HuH-7.5 (cell line): ENCODE measurements at regions not wholly inside any gene's neighbourhood (a gene's known extent, or its start where the extent isn't known, plus 50 kb on each side); places are given as distances from the start of the nearest gene placed in this dataset.

ENCODE experiments used
- DNase-seq: peaks from one replicate; pipeline ENCODE4 v3.0.0; 2011; ENCODE audit warnings: low spot score

GRCh38 chr13:97798171-97798821, 155.2 kb upstream of the IPO5 start:
- DNase-seq, result no peak

DNA sequence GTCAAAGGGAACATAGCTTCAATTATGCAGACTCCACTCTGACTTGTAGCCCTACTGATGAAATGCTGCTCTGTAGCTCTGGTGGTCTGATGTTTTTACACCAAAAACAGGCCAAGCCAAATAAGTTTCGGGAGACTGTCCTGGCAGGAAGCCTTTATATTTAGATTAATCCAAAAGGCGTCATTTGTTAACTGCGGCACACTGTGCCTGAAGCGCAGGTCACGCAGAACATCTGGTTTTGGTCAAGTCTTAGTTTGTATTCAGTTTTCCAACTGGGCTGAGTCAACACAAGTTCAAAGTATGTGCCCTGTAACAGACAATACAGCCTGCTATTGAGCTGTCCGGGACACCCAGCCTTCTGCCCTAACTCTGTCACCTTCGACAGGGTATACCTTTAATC, 154.6 kb upstream of the IPO5 start:
- DNase-seq, result no peak

- no peak for DNase-seq
Measured at GRCh38 chr13:97802213-97802612, 151.3 kb upstream of the IPO5 start.

DNA sequence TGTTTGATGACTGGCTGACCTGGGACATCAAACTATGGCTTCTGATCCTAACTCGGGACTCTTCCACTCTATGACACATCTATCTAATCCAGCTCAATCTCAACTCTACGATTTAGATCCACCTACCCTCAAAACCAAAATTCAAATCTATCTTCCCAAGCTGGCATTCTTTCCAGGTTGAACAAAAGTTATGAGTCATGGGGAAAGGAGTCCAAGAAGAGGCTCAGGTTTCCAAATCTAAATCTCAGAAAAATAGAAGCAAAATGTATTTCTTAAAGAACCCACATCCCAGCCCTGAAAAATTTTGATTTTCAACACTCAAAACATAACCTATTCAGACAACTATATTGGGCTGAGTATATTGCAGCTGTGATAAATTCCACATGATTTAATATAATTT, 143.9 kb upstream of the IPO5 start:
- DNase-seq, result no peak

DNA sequence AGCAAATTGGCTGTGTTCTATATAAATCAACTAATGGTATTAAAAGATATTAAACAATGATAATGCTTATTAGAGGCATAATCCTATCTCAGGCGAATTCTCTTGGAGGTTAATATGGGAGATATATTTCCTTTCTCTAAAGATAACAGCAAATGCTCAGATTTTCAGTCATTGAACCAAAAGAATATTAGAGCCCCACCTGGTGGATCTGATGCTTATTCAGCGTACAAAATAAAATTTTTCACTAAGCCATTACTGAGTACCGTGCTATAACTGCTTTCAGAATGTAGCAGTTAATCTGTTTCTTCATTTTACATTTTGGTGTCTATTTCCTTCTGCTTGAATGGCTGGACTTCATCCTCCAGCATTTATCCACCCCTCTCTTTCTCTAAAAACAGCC, 143.3 kb upstream of the IPO5 start:
- DNase-seq, result no peak

- no peak for DNase-seq
Measured at GRCh38 chr13:97822377-97822776, 131.1 kb upstream of the IPO5 start.

- DNase-seq, result no peak
Measured at GRCh38 chr13:97826421-97827012, 127.0 kb upstream of the IPO5 start.

DNA sequence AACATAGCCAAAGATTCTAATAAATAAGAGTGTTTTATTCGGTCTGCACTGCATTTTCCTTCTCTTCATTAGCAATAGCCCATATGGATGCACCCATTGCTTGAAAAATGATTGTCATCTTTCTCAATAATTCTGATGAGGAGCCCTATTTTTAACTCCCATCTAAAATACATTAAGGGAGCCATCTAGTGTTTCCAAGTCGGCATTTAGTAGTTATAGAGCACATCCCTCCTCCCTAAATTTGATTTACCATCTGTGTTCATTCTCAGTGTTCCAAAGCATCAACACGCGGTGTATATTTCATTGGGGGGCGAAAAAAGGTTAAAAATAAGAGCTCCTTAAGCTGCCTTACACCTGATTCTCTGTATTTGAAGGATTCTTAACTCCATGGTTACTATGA, 119.2 kb upstream of the IPO5 start:
- no peak for DNase-seq

DNA sequence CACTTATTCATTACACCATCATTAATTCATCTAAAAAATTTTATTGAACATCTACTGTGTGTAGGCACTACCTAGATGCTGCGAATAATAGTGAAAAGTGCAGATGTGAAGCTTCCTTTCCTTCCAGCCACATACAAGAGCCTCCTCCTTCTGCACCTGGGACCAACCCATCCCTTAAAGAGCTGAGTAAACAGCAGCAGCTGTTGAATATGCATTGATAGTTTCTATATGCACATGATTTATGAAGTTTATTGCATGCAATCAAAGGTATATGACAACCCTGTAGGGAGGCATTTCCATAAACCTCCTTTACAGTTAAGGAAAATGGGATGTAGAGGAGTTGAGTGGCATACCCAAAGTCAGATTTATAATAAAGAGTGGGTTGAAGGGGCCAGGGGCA, 110.3 kb upstream of the IPO5 start:
- DNase-seq, result no peak

- no peak for DNase-seq
Measured at GRCh38 chr13:97844151-97844550, 109.3 kb upstream of the IPO5 start.

GRCh38 chr13:97848886-97849285, 104.6 kb upstream of the IPO5 start:
- no peak for DNase-seq

- no peak for DNase-seq
Measured at GRCh38 chr13:97849305-97849704, 104.2 kb upstream of the IPO5 start.

DNA sequence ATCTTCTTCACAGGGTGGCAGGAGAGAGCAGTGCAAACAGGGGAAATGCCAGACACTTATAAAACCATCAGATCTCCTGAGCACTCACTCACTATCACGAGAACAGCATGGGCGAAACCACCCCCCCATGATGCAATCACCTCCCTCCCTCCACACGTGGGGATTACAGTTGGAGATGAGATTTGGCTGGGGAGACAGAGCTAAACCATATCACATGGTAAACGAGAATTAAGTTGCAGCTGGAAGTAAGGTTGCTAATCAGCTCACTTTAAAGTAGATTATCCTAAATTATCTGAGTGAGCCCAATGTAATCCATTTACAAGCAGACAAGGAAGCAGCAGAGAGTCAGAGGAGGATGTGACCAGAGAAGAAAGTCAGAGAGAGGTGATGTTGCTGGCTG, 102.2 kb upstream of the IPO5 start:
- no peak for DNase-seq

- DNase-seq, result no peak
Measured at GRCh38 chr13:97852181-97852874, 101.1 kb upstream of the IPO5 start.

DNA sequence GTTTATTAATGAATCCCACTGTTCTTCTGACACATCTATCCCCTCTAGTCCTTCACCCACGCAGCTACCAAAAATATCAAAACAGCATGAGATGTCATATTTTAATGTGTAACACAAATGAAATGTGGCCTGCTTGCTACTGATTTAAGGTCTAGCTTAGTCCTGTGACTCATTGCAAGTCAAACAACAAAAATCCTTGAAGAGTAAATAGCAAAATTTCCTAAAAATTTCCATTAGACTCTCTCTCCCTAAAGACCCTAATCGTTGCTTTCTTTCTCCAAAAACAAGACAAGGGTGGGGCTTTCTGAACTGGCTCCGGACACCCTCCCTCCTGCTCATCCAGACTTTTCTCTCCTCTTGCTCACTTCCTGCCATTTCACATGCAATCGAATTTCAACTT, 99.9 kb upstream of the IPO5 start:
- DNase-seq, result no peak

DNA sequence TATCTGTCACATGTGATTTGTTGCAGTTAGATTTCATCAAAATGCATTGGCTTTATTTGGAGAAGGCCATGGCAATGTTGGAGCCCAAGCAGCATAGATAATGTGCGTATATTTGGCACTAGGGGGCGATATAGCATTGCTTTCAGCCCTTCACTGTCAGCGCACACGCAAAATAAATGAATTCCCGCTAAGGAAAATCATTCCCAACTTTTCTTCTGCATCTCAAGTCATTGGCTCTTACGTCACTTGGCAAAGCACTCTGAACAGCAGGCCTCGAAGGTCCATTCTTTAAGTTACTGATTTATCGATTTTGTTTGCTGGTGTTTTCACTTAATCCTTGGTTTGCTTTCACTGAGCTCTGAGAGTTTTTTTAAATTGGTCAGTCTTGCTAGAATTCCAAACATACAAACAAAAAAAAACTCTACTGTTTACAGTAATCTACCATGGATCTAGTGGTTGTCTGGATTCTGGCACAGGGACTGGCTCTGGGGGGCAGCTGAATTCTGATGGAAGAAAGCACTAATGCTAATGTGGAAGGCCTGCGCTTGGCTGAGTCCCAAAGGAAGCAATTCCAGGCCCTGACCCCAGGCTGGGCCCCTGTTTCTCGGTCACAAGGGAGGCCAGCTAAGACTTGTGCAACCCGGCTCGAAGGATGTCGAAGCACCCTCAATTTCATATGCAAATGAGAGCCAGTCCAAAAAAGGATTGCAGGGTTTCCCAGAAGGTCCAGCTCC, 97.7 kb upstream of the IPO5 start:
- DNase-seq, result peak; percentile 16

GRCh38 chr13:97856304-97856675, 97.2 kb upstream of the IPO5 start:
- no peak for DNase-seq

DNA sequence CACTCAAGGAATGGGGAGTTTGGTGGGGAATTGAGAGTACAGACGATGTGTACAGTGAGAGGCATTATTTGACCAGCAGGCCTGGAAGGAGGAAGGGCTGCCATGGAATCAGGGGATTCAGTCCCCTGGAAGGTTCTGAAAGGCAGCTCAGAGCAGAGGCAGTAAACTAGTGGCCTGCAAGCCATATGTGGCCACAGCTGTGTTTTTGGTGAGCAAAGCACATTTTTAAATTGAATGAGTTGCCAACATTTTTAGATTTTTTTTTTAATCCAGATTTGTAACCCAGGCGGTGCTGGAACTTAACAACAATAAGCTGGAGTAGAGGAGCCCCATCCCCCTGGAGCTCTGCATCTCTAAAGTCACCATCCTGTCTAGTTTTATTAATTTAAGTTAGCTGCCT, 95.3 kb upstream of the IPO5 start:
- DNase-seq, result no peak

GRCh38 chr13:97866346-97866745, 87.1 kb upstream of the IPO5 start:
- no peak for DNase-seq

GRCh38 chr13:97866751-97867150, 86.7 kb upstream of the IPO5 start:
- DNase-seq, result no peak

DNA sequence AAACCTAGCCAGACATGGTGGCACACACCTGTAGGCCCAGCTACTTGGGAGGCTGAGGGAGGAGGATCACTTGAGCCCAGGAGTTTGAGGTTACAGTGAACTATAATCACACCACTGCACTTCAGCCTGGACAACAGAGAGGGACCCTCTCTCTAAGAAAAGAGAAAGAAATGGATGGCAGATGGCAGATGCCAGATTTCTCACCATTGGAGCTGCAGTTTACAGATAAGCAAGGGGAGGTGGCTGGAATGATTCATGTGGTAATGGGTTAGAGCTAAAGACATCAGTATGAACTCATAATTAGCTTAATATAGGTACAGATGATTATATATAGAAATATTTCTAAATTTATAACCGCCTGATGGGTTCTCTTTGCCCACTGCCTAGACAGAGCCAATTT, 80.1 kb upstream of the IPO5 start:
- no peak for DNase-seq

DNA sequence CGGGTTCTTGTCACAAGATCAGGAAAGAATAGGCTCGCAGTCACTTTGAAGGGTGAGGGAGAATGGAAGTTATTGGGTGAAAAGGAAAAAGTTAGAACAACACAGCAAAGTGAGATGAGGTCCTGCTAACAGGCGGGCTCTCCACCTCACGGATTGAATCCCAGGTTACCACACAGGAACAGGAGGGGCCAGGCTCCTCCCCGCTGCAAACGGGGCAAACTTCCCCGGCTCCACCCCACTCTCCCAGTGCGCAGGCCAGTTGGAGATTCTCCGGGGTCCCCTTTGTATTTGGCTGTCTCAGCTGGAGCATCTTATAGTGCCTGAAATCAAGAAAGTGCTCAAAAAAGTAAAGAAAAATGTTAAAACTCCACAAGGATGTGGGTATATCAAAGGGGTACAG, 78.3 kb upstream of the IPO5 start:
- DNase-seq, result no peak

- DNase-seq, result no peak
Measured at GRCh38 chr13:97875911-97876310, 77.6 kb upstream of the IPO5 start.
